Vagina (tissue), 2 donors: ENCODE measurements at regions not wholly inside any gene's neighbourhood (a gene's known extent, or its start where the extent isn't known, plus 50 kb on each side); places are given as distances from the start of the nearest gene placed in this dataset.

Source experiments
- CTCF ChIP-seq, 3 experiments: fragments of 450-650 bp in 2 of 3; fragments of 200-600 bp in 1 of 3; sonication (generic) in 1 of 3; IDR thresholded peaks; one replicate each; pipeline ENCODE4 v1.5.1; 2017 to 2019; ENCODE audit warnings: antibody characterized with exemption in 3 of 3, mild to moderate bottlenecking in 2 of 3, moderate library complexity in 2 of 3
- POLR2A ChIP-seq, 2 donors: fragments of 450-650 bp; IDR thresholded peaks; one replicate each; pipeline ENCODE4 v1.6.1; 2017; ENCODE audit warnings: antibody characterized with exemption in 2 of 2, mild to moderate bottlenecking in 2 of 2, moderate library complexity in 2 of 2
- POLR2AphosphoS5 ChIP-seq, 2 donors: sonication (generic); formaldehyde crosslinking; IDR thresholded peaks; one replicate each; pipeline ENCODE4 v1.9.0; 2017; ENCODE audit warnings: antibody characterized with exemption in 2 of 2, mild to moderate bottlenecking in 2 of 2, low read depth in 1 of 2; ENCODE audit not compliant: insufficient read depth in 1 of 2

- TF ChIP-seq CTCF (IDR thresholded peaks at IDR 0.05) (no peak), POLR2AphosphoS5 (IDR thresholded peaks at IDR 0.05; ENCODE audit: insufficient read depth in 1 of 2, low read depth in 1 of 2) (no peak), POLR2A (IDR thresholded peaks at IDR 0.05) (no peak)
Measured at GRCh38 chr2:235180642-235181041, 228.8 kb downstream of the SH3BP4 start.
